OCI-LY1 (cell line): ENCODE measurements at regions not wholly inside any gene's neighbourhood (a gene's known extent, or its start where the extent isn't known, plus 50 kb on each side); places are given as distances from the start of the nearest gene placed in this dataset.

Source experiments
- H2AFZ ChIP-seq: fragments of 200-600 bp; sonication (generic), shearing (Covaris generic); 2 replicates; pipeline ENCODE4 v1.6.0; 2014; ENCODE audit warnings: antibody characterized with exemption, mild to moderate bottlenecking, low read length
- H3F3A ChIP-seq: fragments of 200-600 bp; sonication (generic), shearing (Covaris generic); 2 replicates; pipeline ENCODE4 v1.6.0; 2014; ENCODE audit warnings: mild to moderate bottlenecking, antibody characterized with exemption, low read length, moderate library complexity; ENCODE audit not compliant: insufficient read depth
- H3K27ac ChIP-seq: fragments of 200-600 bp; sonication (generic); 2 replicates; pipeline ENCODE4 v1.5.1; 2014; ENCODE audit warnings: low read length, mixed run types, mild to moderate bottlenecking, low read depth; ENCODE audit not compliant: poor library complexity, severe bottlenecking
- H3K27me3 ChIP-seq: fragments of 200-600 bp; sonication (generic); 2 replicates; pipeline ENCODE4 v1.6.0; 2014; ENCODE audit warnings: antibody characterized with exemption, mild to moderate bottlenecking, low read length, moderate library complexity; ENCODE audit not compliant: insufficient read depth
- H3K36me3 ChIP-seq: fragments of 200-600 bp; sonication (generic); 2 replicates; pipeline ENCODE4 v1.6.1; 2014; ENCODE audit warnings: mild to moderate bottlenecking, antibody characterized with exemption, low read length, moderate library complexity, mixed read lengths; ENCODE audit not compliant: insufficient read depth
- H3K4me1 ChIP-seq: fragments of 200-600 bp; sonication (generic); 2 replicates; pipeline ENCODE4 v1.5.1; 2014; ENCODE audit warnings: mild to moderate bottlenecking, low read length, moderate library complexity; ENCODE audit not compliant: insufficient read depth, severe bottlenecking
- H3K4me2 ChIP-seq: fragments of 200-600 bp; sonication (generic), shearing (Covaris generic); 2 replicates; pipeline ENCODE4 v1.6.1; 2014; ENCODE audit warnings: low read length
- H3K4me3 ChIP-seq: fragments of 200-600 bp; sonication (generic); 2 replicates; pipeline ENCODE4 v1.5.1; 2014; ENCODE audit warnings: low read length, low read depth, mild to moderate bottlenecking, mixed read lengths; ENCODE audit not compliant: poor library complexity, severe bottlenecking
- H3K79me2 ChIP-seq: fragments of 200-600 bp; shearing (Covaris generic); 2 replicates; pipeline ENCODE4 v1.6.1; 2016; ENCODE audit warnings: mixed run types, low read length, mixed read lengths; ENCODE audit not compliant: insufficient read depth
- H3K9ac ChIP-seq: fragments of 200-600 bp; sonication (generic), shearing (Covaris generic); 2 replicates; pipeline ENCODE4 v1.6.1; 2014; ENCODE audit warnings: mild to moderate bottlenecking, low read length, mixed read lengths
- H3K9me2 ChIP-seq: fragments of 200-600 bp; sonication (generic), shearing (Covaris generic); 2 replicates; pipeline ENCODE4 v1.6.1; 2014; ENCODE audit warnings: low read depth, mild to moderate bottlenecking, low read length, mixed read lengths
- H3K9me3 ChIP-seq: fragments of 200-600 bp; shearing (Covaris generic); 2 replicates; pipeline ENCODE4 v1.6.1; 2014; ENCODE audit warnings: low read length, mixed read lengths
- H4K20me1 ChIP-seq: fragments of 200-600 bp; sonication (generic), shearing (Covaris generic); 2 replicates; pipeline ENCODE4 v1.6.0; 2016; ENCODE audit warnings: mild to moderate bottlenecking, low read length; ENCODE audit not compliant: insufficient read depth
- CTCF ChIP-seq: fragments of 200-600 bp; sonication (generic), shearing (Covaris generic); IDR thresholded peaks from 2 replicates; pipeline ENCODE4 v1.5.1; 2017; ENCODE audit warnings: mild to moderate bottlenecking, antibody characterized with exemption, low read length, moderate library complexity, mixed read lengths
- EZH2 ChIP-seq: fragments of 200-600 bp; sonication (generic), shearing (Covaris generic); IDR thresholded peaks from 2 replicates; pipeline ENCODE4 v1.8.0; 2017; ENCODE audit warnings: borderline replicate concordance, mixed run types, mild to moderate bottlenecking, antibody characterized with exemption, low read length, moderate library complexity, mixed read lengths

GRCh38 chr6:42506070-42506469, 54.3 kb upstream of the TRERF1 start:
- no peak overlapping the region for H2AFZ ChIP-seq

GRCh38 chr6:42505385-42505718, 53.6 kb upstream of the TRERF1 start:
- TF ChIP-seq EZH2: no peak
- TF ChIP-seq CTCF: no peak
- Histone ChIP-seq H3K4me3 (no peak overlapping the region), H3K9me2 (no peaks in the 10 kb centered on the region), H3K4me2 (0 out of 2 replicates have a peak overlapping the region, but pooled peaks have one; percentile 19), H3F3A (no peaks in the 10 kb centered on the region), H2AFZ (no peak overlapping the region), H3K9ac (no peak overlapping the region), H3K9me3 (0 out of 2 replicates have a peak, but pooled peaks cover 3% of the 10 kb centered on the region), H3K4me1 (peaks cover 3% of the 10 kb centered on the region), H3K27me3 (peaks cover 3% of the 10 kb centered on the region; the same call in 1 of the 2 replicates), H3K79me2 (no peaks in the 10 kb centered on the region), H3K27ac (no peak overlapping the region), H3K36me3 (no peaks in the 10 kb centered on the region), H4K20me1 (no peaks in the 10 kb centered on the region)

More at GRCh38 chr6:42506070-42506469, 54.3 kb upstream of the TRERF1 start:
- Histone ChIP-seq H3K4me1 (peaks cover 3% of the 10 kb centered on the region), H3K4me3 (no peak overlapping the region), H3K9me2 (no peaks in the 10 kb centered on the region), H3F3A (no peaks in the 10 kb centered on the region), H3K4me2 (no peak overlapping the region), H3K79me2 (no peaks in the 10 kb centered on the region), H3K27me3 (no peaks in the 10 kb centered on the region; the same call in 1 of the 2 replicates), H3K36me3 (no peaks in the 10 kb centered on the region), H3K9me3 (no peaks in the 10 kb centered on the region), H4K20me1 (no peaks in the 10 kb centered on the region), H3K27ac (no peak overlapping the region), H3K9ac (no peak overlapping the region)
- TF ChIP-seq EZH2: no peak
- no peak for TF ChIP-seq CTCF

GRCh38 chr6:42503894-42504293, 52.2 kb upstream of the TRERF1 start:
- H3K9ac ChIP-seq: no peak overlapping the region
- H3K27ac ChIP-seq: no peak overlapping the region
- H3K4me1 ChIP-seq: peaks cover 3% of the 10 kb centered on the region
- H3K4me2 ChIP-seq: no peak overlapping the region
- H3K4me3 ChIP-seq: no peak overlapping the region
- H2AFZ ChIP-seq: no peak overlapping the region
- H3K79me2 ChIP-seq: no peaks in the 10 kb centered on the region
- H3K9me2 ChIP-seq: no peaks in the 10 kb centered on the region
- TF ChIP-seq EZH2 (no peak), CTCF (no peak)
- H3K36me3 ChIP-seq: no peaks in the 10 kb centered on the region
- 0 out of 2 replicates have a peak, but pooled peaks cover 3% of the 10 kb centered on the region for H3K9me3 ChIP-seq
- peaks cover 3% of the 10 kb centered on the region; the same call in 1 of the 2 replicates for H3K27me3 ChIP-seq
- H3F3A ChIP-seq: no peaks in the 10 kb centered on the region
- H4K20me1 ChIP-seq: no peaks in the 10 kb centered on the region
